ENCODE measurements at regions not wholly inside any gene's neighbourhood (a gene's known extent, or its start where the extent isn't known, plus 50 kb on each side); places are given as distances from the start of the nearest gene placed in this dataset.

- Histone ChIP-seq H3K27me3 (ENCODE audit: insufficient read depth in 3 of 3, low read length in 2 of 3) (no peaks in the 10 kb centered on the region), H3K4me3 (no peak overlapping the region), H3K4me1 (no peaks in the 10 kb centered on the region), H3K27ac (no peak overlapping the region), H3K9me3 (no peaks in the 10 kb centered on the region), H3K36me3 (ENCODE audit: insufficient read depth in 1 of 2, low read depth in 1 of 2) (no peaks in the 10 kb centered on the region)
- WGBS, 3 donors: 87 to 91% (median 91%) methylated on average over 21 of the region's 21 CpGs
- DNase-seq (no peak), ATAC-seq (no peak)
- intact Hi-C loops (cut with DNase I): no loop called here
- no peak for TF ChIP-seq CTCF (IDR thresholded peaks at IDR 0.05)
Observed at GRCh38 chr2:594297-594949, 82.8 kb downstream of the TMEM18 start.

- intact Hi-C loops (cut with DNase I): no loop called here
- ATAC-seq: no peak
- DNase-seq: no peak
- H3K27me3 ChIP-seq (ENCODE audit: insufficient read depth in 3 of 3, low read length in 2 of 3): no peaks in the 10 kb centered on the region
- no peak overlapping the region for H3K27ac ChIP-seq
- H3K4me3 ChIP-seq: no peak overlapping the region
- WGBS, 3 donors: 81 to 84% (median 83%) methylated on average over 17 of the region's 17 CpGs
- H3K36me3 ChIP-seq (ENCODE audit: insufficient read depth in 1 of 2, low read depth in 1 of 2): no peaks in the 10 kb centered on the region
- no peak for TF ChIP-seq CTCF (IDR thresholded peaks at IDR 0.05)
- H3K9me3 ChIP-seq: no peaks in the 10 kb centered on the region
- no peaks in the 10 kb centered on the region for H3K4me1 ChIP-seq
Observed at GRCh38 chr2:593356-594026, 83.7 kb downstream of the TMEM18 start.

GRCh38 chr2:592737-593136 is 84.5 kb downstream of the TMEM18 start:
- WGBS, 3 donors: 92 to 95% (median 94%) methylated on average over 8 of the region's 8 CpGs
- Histone ChIP-seq H3K9me3 (no peaks in the 10 kb centered on the region), H3K36me3 (ENCODE audit: insufficient read depth in 1 of 2, low read depth in 1 of 2) (no peaks in the 10 kb centered on the region), H3K27ac (no peak overlapping the region), H3K4me3 (no peak overlapping the region), H3K27me3 (ENCODE audit: insufficient read depth in 3 of 3, low read length in 2 of 3) (no peaks in the 10 kb centered on the region), H3K4me1 (no peaks in the 10 kb centered on the region)
- intact Hi-C loops (cut with DNase I): no loop called here
- DNase-seq: no peak
- ATAC-seq: no peak
- no peak for TF ChIP-seq CTCF (IDR thresholded peaks at IDR 0.05)

DNA sequence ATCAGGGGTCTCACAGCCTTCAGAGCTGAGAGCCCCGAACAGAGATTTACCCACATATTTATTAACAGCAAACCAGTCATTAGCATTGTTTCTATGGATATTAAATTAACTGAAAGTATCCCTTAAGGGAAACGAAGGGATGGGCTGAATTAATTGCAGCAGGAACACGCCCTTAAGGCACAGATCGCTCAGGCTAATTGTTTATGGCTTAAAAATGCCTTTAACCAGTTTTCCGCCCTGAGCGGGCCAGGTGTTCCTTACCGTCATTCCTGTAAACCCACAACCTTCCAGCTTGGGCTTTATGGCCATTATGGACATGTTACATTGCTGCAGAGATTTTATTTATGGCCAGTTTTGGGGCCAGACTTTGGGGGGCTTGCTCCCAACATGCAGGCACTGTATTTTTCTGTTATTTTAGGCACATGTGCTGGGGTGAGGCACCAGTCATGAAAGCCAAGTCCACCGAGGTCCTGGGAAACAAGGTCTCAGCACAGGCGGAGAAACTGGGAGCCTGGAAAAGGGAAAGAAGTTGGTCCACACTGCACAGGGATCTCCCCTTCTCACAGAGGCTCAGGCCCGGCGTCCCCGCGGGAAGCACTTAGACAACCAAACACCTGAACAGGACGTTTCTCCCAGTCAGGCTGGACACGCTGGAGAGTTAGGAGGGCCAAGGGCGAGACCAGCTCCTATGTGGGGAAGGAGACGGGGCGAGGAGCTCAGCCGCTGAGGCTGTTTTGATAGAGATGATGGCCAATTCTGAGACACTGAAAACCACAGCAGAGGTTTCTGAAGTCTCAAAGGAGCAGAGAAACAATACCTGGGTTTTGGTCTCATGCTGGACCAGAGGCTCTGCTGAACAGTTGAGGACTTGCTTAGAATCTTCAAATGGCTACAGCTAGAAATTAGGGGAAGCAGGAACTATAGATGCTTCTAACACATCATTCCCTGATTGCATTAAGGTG is 86.7 kb downstream of the TMEM18 start:
- Histone ChIP-seq H3K9me3 (no peaks in the 10 kb centered on the region), H3K36me3 (ENCODE audit: insufficient read depth in 1 of 2, low read depth in 1 of 2) (no peaks in the 10 kb centered on the region), H3K27ac (no peak overlapping the region), H3K4me3 (no peak overlapping the region), H3K27me3 (ENCODE audit: insufficient read depth in 3 of 3, low read length in 2 of 3) (peaks cover 0 to under 1% (median 0%) of the 10 kb centered on the region in 3 donors), H3K4me1 (no peaks in the 10 kb centered on the region)
- intact Hi-C loops (cut with DNase I): no loop called here
- no peak for TF ChIP-seq CTCF (IDR thresholded peaks at IDR 0.05)
- ATAC-seq (no peak), DNase-seq (no peak)
- WGBS, 3 donors: 77 to 81% (median 79%) methylated on average over 19 of the region's 19 CpGs
